AG09319 (cell line): ENCODE measurements at regions not wholly inside any gene's neighbourhood (a gene's known extent, or its start where the extent isn't known, plus 50 kb on each side); places are given as distances from the start of the nearest gene placed in this dataset.

ENCODE experiments used
- DNase-seq: peaks from one replicate; pipeline ENCODE4 v3.0.0-alpha.2; 2010; ENCODE audit warnings: low read depth; ENCODE audit errors: extremely low read depth
- CTCF ChIP-seq: IDR thresholded peaks from 2 replicates; pipeline ENCODE4 v1.5.1; 2011; ENCODE audit warnings: low read depth, mild to moderate bottlenecking, inconsistent platforms, low read length, moderate library complexity

GRCh38 chr17:13962716-13963240 lies 106.5 kb upstream of the COX10 start:
- no peak for TF ChIP-seq CTCF
- DNase-seq, result no peak

- DNase-seq, result no peak
- TF ChIP-seq CTCF, result no peak
Measured at GRCh38 chr17:13967416-13967815, 101.9 kb upstream of the COX10 start.

GRCh38 chr17:13970531-13970930 lies 98.8 kb upstream of the COX10 start:
- no peak for TF ChIP-seq CTCF
- DNase-seq, result no peak

GRCh38 chr17:13973960-13974651 lies 95.2 kb upstream of the COX10 start:
- TF ChIP-seq CTCF, result no peak
- DNase-seq, result no peak

- no peak for TF ChIP-seq CTCF
Measured at GRCh38 chr17:13977837-13978236, 91.5 kb upstream of the COX10 start.

GRCh38 chr17:13978478-13978877 lies 90.8 kb upstream of the COX10 start:
- DNase-seq, result no peak
- TF ChIP-seq CTCF, result no peak

More at GRCh38 chr17:13977837-13978236, 91.5 kb upstream of the COX10 start:
- DNase-seq, result no peak

- no peak for DNase-seq
- no peak for TF ChIP-seq CTCF
Measured at GRCh38 chr17:13981881-13982280, 87.4 kb upstream of the COX10 start.
